ENCODE measurements at regions not wholly inside any gene's neighbourhood (a gene's known extent, or its start where the extent isn't known, plus 50 kb on each side); places are given as distances from the start of the nearest gene placed in this dataset.

DNA sequence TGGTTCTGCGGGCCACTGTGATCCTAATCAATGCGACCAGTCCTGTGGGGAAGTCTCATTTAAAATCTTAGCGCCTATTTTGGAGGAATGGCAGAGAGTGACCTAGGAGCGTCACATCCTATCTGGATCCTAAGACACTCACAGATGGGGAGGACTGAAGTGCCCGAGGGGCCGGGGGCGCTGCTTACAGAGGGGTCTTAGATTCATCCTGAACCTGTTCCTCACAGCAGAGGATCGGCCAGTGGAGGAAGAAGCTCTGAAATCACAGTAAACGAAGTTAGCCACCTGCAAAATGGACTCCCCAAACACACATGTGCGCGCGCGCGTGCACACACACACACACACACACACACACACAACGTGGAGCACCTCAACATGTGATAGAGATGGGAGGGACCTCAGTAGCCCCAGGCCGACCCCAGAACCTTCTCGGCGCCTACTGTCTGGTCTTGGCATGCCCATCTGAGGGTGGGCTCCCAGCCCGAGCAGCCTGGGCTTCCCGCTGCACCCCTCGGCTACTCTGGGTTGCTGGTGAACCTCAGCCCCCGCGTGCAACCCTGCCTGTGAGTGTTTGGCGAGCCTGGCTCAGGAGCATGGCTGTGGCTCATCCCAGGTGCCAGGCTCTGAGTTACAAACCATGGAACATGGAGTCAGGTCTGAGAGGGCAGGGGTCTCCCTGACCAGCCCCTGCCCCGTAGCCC, 613.3 kb downstream of the TBC1D22A start:
- no peak overlapping the region for H3K4me2 ChIP-seq (ENCODE audit: low read depth, low read length, poor library complexity, severe bottlenecking)
- TF ChIP-seq, protein P1, sequence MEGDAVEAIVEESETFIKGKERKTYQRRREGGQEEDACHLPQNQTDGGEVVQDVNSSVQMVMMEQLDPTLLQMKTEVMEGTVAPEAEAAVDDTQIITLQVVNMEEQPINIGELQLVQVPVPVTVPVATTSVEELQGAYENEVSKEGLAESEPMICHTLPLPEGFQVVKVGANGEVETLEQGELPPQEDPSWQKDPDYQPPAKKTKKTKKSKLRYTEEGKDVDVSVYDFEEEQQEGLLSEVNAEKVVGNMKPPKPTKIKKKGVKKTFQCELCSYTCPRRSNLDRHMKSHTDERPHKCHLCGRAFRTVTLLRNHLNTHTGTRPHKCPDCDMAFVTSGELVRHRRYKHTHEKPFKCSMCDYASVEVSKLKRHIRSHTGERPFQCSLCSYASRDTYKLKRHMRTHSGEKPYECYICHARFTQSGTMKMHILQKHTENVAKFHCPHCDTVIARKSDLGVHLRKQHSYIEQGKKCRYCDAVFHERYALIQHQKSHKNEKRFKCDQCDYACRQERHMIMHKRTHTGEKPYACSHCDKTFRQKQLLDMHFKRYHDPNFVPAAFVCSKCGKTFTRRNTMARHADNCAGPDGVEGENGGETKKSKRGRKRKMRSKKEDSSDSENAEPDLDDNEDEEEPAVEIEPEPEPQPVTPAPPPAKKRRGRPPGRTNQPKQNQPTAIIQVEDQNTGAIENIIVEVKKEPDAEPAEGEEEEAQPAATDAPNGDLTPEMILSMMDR (conservative IDR thresholded peaks at IDR 0.05; ENCODE audit: low read length) = no peak
- TF ChIP-seq EZH2phosphoT487 (IDR thresholded peaks at IDR 0.05; ENCODE audit: borderline replicate concordance) = no peak
- no peaks in the 10 kb centered on the region for H3F3A ChIP-seq (ENCODE audit: low read depth)
- H3K79me2 ChIP-seq (ENCODE audit: insufficient read depth, low read length) = no peaks in the 10 kb centered on the region
- H3K9me2 ChIP-seq (replicated peaks; ENCODE audit: low read depth, low read length) = no peaks in the 10 kb centered on the region
- no peaks in the 10 kb centered on the region for H3K4me1 ChIP-seq (ENCODE audit: insufficient read depth, low read length, poor library complexity, severe bottlenecking)
- no peak overlapping the region for H3K4me3 ChIP-seq (ENCODE audit: low read length, poor library complexity, severe bottlenecking)
- peaks cover 17% of the 10 kb centered on the region; the same call in 1 of the 2 replicates for H3K9me3 ChIP-seq (ENCODE audit: insufficient read depth, low read depth, low read length)
- no peak overlapping the region for H2AFZ ChIP-seq (ENCODE audit: low read length)
- H3K36me3 ChIP-seq (ENCODE audit: insufficient read depth, low read length) = no peaks in the 10 kb centered on the region
- H3K9ac ChIP-seq (ENCODE audit: low read depth, low read length, poor library complexity, severe bottlenecking) = no peak overlapping the region
- H3K27me3 ChIP-seq (ENCODE audit: insufficient read depth, low read length, poor library complexity, severe bottlenecking) = no peaks in the 10 kb centered on the region
- no peaks in the 10 kb centered on the region for H4K20me1 ChIP-seq (ENCODE audit: insufficient read depth, low read length, poor library complexity, severe bottlenecking)

GRCh38 chr22:47374901-47375575, 612.6 kb downstream of the TBC1D22A start:
- Histone ChIP-seq H4K20me1 (ENCODE audit: insufficient read depth, low read length, poor library complexity, severe bottlenecking) (no peaks in the 10 kb centered on the region), H2AFZ (ENCODE audit: low read length) (no peak overlapping the region), H3K4me2 (ENCODE audit: low read depth, low read length, poor library complexity, severe bottlenecking) (no peak overlapping the region), H3K36me3 (ENCODE audit: insufficient read depth, low read length) (no peaks in the 10 kb centered on the region), H3F3A (ENCODE audit: low read depth) (no peaks in the 10 kb centered on the region), H3K4me1 (ENCODE audit: insufficient read depth, low read length, poor library complexity, severe bottlenecking) (no peaks in the 10 kb centered on the region), H3K27me3 (ENCODE audit: insufficient read depth, low read length, poor library complexity, severe bottlenecking) (no peaks in the 10 kb centered on the region), H3K9me2 (replicated peaks; ENCODE audit: low read depth, low read length) (no peaks in the 10 kb centered on the region), H3K9ac (ENCODE audit: low read depth, low read length, poor library complexity, severe bottlenecking) (no peak overlapping the region), H3K79me2 (ENCODE audit: insufficient read depth, low read length) (no peaks in the 10 kb centered on the region), H3K4me3 (ENCODE audit: low read length, poor library complexity, severe bottlenecking) (no peak overlapping the region), H3K9me3 (ENCODE audit: insufficient read depth, low read depth, low read length) (peaks cover 17% of the 10 kb centered on the region; the same call in 1 of the 2 replicates)
- no peak for TF ChIP-seq EZH2phosphoT487 (IDR thresholded peaks at IDR 0.05; ENCODE audit: borderline replicate concordance)
- TF ChIP-seq, protein P1 (conservative IDR thresholded peaks at IDR 0.05; ENCODE audit: low read length) = no peak

- no peak overlapping the region for H3K9ac ChIP-seq (ENCODE audit: low read depth, low read length, poor library complexity, severe bottlenecking)
Measured at GRCh38 chr22:47374273-47374771, 611.9 kb downstream of the TBC1D22A start.

More at GRCh38 chr22:47374273-47374771, 611.9 kb downstream of the TBC1D22A start:
- Histone ChIP-seq H3K4me3 (ENCODE audit: low read length, poor library complexity, severe bottlenecking) (no peak overlapping the region), H3F3A (ENCODE audit: low read depth) (no peaks in the 10 kb centered on the region), H3K27me3 (ENCODE audit: insufficient read depth, low read length, poor library complexity, severe bottlenecking) (no peaks in the 10 kb centered on the region), H3K36me3 (ENCODE audit: insufficient read depth, low read length) (no peaks in the 10 kb centered on the region), H3K4me1 (ENCODE audit: insufficient read depth, low read length, poor library complexity, severe bottlenecking) (no peaks in the 10 kb centered on the region), H3K9me3 (ENCODE audit: insufficient read depth, low read depth, low read length) (peaks cover 17% of the 10 kb centered on the region; the same call in 1 of the 2 replicates), H3K79me2 (ENCODE audit: insufficient read depth, low read length) (no peaks in the 10 kb centered on the region), H2AFZ (ENCODE audit: low read length) (no peak overlapping the region), H3K4me2 (ENCODE audit: low read depth, low read length, poor library complexity, severe bottlenecking) (no peak overlapping the region), H4K20me1 (ENCODE audit: insufficient read depth, low read length, poor library complexity, severe bottlenecking) (no peaks in the 10 kb centered on the region), H3K9me2 (replicated peaks; ENCODE audit: low read depth, low read length) (no peaks in the 10 kb centered on the region)
- no peak for TF ChIP-seq EZH2phosphoT487 (IDR thresholded peaks at IDR 0.05; ENCODE audit: borderline replicate concordance)
- TF ChIP-seq, protein P1 (conservative IDR thresholded peaks at IDR 0.05; ENCODE audit: low read length) = no peak
